GM12891 (cell line): ENCODE measurements at regions not wholly inside any gene's neighbourhood (a gene's known extent, or its start where the extent isn't known, plus 50 kb on each side); places are given as distances from the start of the nearest gene placed in this dataset.

ENCODE experiments used
- POLR2A ChIP-seq: IDR thresholded peaks from 2 replicates; pipeline ENCODE4 v1.6.1; 2011; ENCODE audit warnings: low read depth, low read length, control low read depth
- POLR2AphosphoS5 ChIP-seq: IDR thresholded peaks from 2 replicates; pipeline ENCODE4 v1.6.1; 2011; ENCODE audit warnings: low read depth, low read length, control low read depth
- TAF1 ChIP-seq: IDR thresholded peaks from 2 replicates; pipeline ENCODE4 v1.6.1; 2011; ENCODE audit warnings: low read depth, low read length, control low read depth

DNA sequence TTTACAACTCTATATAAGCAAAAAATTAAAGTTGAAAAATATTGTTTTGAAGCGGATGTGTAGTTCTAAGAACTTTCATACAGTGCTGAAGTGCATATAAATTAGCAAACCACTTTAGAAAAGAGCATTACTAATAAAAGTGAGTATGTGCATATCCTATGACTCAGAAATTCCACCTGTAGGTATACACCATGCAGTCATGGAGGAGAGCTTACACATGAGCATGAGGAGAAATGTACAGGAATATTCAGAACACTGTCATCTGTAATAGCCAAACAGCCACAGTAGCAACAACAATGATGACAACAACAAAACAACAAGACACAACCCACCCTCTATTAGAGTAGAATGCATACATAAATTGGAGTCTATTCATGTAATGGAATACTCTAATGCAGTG is 138.2 kb upstream of the ARRDC3 start:
- no peak for TF ChIP-seq TAF1
- TF ChIP-seq POLR2AphosphoS5: no peak
- TF ChIP-seq POLR2A: no peak
